Tibial artery (tissue), 4 donors: ENCODE measurements at regions not wholly inside any gene's neighbourhood (a gene's known extent, or its start where the extent isn't known, plus 50 kb on each side); places are given as distances from the start of the nearest gene placed in this dataset.

Source experiments
- DNase-seq, 2 donors: peaks; one replicate each; pipeline ENCODE4 v3.0.0-alpha.2; 2019
- H3K27ac ChIP-seq, 2 donors: fragments of 200-600 bp; sonication (generic) in 1 of 2; 1 replicate in 1 of 2; 2 replicates in 1 of 2; pipeline ENCODE4 v1.5.1; 2018 to 2019; ENCODE audit warnings: mild to moderate bottlenecking in 1 of 2
- H3K27me3 ChIP-seq, 2 donors: fragments of 200-600 bp; sonication (generic) in 1 of 2; one replicate each; pipeline versions ENCODE4 v1.5.1 to v1.6.0; 2016 to 2019
- H3K36me3 ChIP-seq, 3 donors: fragments of 200-600 bp; sonication (generic) in 2 of 3; one replicate each; pipeline ENCODE4 v1.5.1; 2016 to 2019; ENCODE audit warnings: mild to moderate bottlenecking in 2 of 3
- H3K4me1 ChIP-seq, 4 donors: fragments of 200-600 bp; sonication (generic) in 2 of 4; 1 replicate in 3 of 4; 2 replicates in 1 of 4; pipeline ENCODE4 v1.5.1; 2016 to 2019
- H3K4me3 ChIP-seq, 2 donors: fragments of 200-600 bp; sonication (generic) in 1 of 2; 1 replicate in 1 of 2; 2 replicates in 1 of 2; pipeline ENCODE4 v1.5.1; 2018 to 2019; ENCODE audit warnings: mild to moderate bottlenecking in 2 of 2
- H3K9me3 ChIP-seq, 3 donors: fragments of 200-600 bp; sonication (generic) in 1 of 3; one replicate each; pipeline ENCODE4 v1.5.1; 2016 to 2019
- CTCF ChIP-seq, 2 experiments: fragments of 200-600 bp in 1 of 2; fragments of 450-650 bp in 1 of 2; IDR thresholded peaks; one replicate each; pipeline ENCODE4 v1.5.1; 2017 to 2019; ENCODE audit warnings: antibody characterized with exemption in 2 of 2, mild to moderate bottlenecking in 1 of 2, moderate library complexity in 1 of 2
- intact Hi-C: fragments of 100-400 bp; cut with DNase I; formaldehyde crosslinking; loops from one replicate; pipeline ENCODE4 v1.15.0; 2023; ENCODE audit warnings: low total_unique reads

- intact Hi-C loops: no loop called here
- no peak overlapping the region for H3K4me3 ChIP-seq
- H3K9me3 ChIP-seq: no peaks in the 10 kb centered on the region
- TF ChIP-seq CTCF (IDR thresholded peaks at IDR 0.05): no peak
- H3K4me1 ChIP-seq: no peaks in the 10 kb centered on the region
- DNase-seq: no peak
- no peaks in the 10 kb centered on the region for H3K27me3 ChIP-seq
- no peak overlapping the region for H3K27ac ChIP-seq
- H3K36me3 ChIP-seq: no peaks in the 10 kb centered on the region
Observed at GRCh38 chr1:82478916-82479315, 678.2 kb downstream of the ADGRL2 start.

GRCh38 chr1:82472489-82473131 is 671.9 kb downstream of the ADGRL2 start:
- H3K4me3 ChIP-seq: no peak overlapping the region
- H3K36me3 ChIP-seq: no peaks in the 10 kb centered on the region
- no peaks in the 10 kb centered on the region for H3K9me3 ChIP-seq
- H3K27ac ChIP-seq: no peak overlapping the region
- TF ChIP-seq CTCF (IDR thresholded peaks at IDR 0.05): no peak
- DNase-seq: no peak
- no peaks in the 10 kb centered on the region for H3K27me3 ChIP-seq
- no peaks in the 10 kb centered on the region for H3K4me1 ChIP-seq
- intact Hi-C loops: no loop called here

- Histone ChIP-seq H3K9me3 (no peaks in the 10 kb centered on the region), H3K36me3 (no peaks in the 10 kb centered on the region), H3K4me1 (peaks cover 0 to 30% (median 7%) of the 10 kb centered on the region in 4 donors), H3K4me3 (no peak overlapping the region), H3K27ac (no peak overlapping the region), H3K27me3 (no peaks in the 10 kb centered on the region)
- no peak for TF ChIP-seq CTCF (IDR thresholded peaks at IDR 0.05)
- intact Hi-C loops: no loop called here
- DNase-seq: no peak
Observed at GRCh38 chr1:82466891-82467290, 666.2 kb downstream of the ADGRL2 start.

- Histone ChIP-seq H3K4me1 (peaks cover 0 to 30% (median 7%) of the 10 kb centered on the region in 4 donors), H3K36me3 (no peaks in the 10 kb centered on the region), H3K27ac (no peak overlapping the region), H3K27me3 (no peaks in the 10 kb centered on the region), H3K9me3 (no peaks in the 10 kb centered on the region), H3K4me3 (no peak overlapping the region)
- no peak for DNase-seq
- no peak for TF ChIP-seq CTCF (IDR thresholded peaks at IDR 0.05)
- intact Hi-C loops: no loop called here
Observed at GRCh38 chr1:82466416-82466815, 665.7 kb downstream of the ADGRL2 start.

DNA sequence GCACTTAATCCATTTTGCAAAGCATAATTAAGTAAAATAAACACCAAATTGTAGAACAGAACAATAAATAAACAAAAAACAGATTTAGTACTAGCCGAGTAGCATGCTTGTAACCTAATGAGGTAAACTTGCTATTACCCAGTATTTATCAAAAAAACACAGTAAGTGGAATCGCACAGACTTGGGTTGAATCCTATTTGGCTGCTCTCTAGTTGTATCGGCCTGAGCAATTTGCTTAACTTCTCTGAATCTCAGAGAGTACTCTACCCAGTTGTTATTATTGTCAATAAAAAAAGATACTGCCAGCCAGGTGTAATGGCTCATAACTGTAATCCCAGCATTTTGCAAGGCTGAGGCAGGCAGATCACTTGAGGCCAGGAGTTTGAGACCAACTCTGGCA is 664.3 kb downstream of the ADGRL2 start:
- no peak for DNase-seq
- no peaks in the 10 kb centered on the region for H3K9me3 ChIP-seq
- intact Hi-C loops: no loop called here
- no peak overlapping the region for H3K4me3 ChIP-seq
- no peak for TF ChIP-seq CTCF (IDR thresholded peaks at IDR 0.05)
- H3K27me3 ChIP-seq: no peaks in the 10 kb centered on the region
- H3K36me3 ChIP-seq: no peaks in the 10 kb centered on the region
- H3K4me1 ChIP-seq: peaks cover 0 to 30% (median 7%) of the 10 kb centered on the region in 4 donors
- peak overlapping the region in 1 of 2 donors; percentile 52 for H3K27ac ChIP-seq
